PFSK-1 (cell line): ENCODE measurements at regions not wholly inside any gene's neighbourhood (a gene's known extent, or its start where the extent isn't known, plus 50 kb on each side); places are given as distances from the start of the nearest gene placed in this dataset.

ENCODE experiments used
- FOXP2 ChIP-seq: optimal IDR thresholded peaks from 2 replicates; pipeline ENCODE3; 2011; ENCODE audit warnings: borderline replicate concordance, control low read depth, inconsistent platforms; ENCODE audit not compliant: insufficient read depth; ENCODE audit errors: extremely low read length, extremely low read depth
- POLR2AphosphoS5 ChIP-seq: IDR thresholded peaks from 2 replicates; pipeline ENCODE4 v1.6.1; 2012; ENCODE audit warnings: low read depth, mild to moderate bottlenecking, control low read depth, low read length, moderate library complexity
- REST ChIP-seq, 2 experiments: IDR thresholded peaks; 2 replicates each; pipeline versions ENCODE4 v1.6.1 to v1.8.0; 2011 to 2012; ENCODE audit warnings: low read depth in 2 of 2, low read length in 2 of 2, control low read depth in 1 of 2, inconsistent platforms in 1 of 2, mild to moderate bottlenecking in 1 of 2, moderate library complexity in 1 of 2; ENCODE audit not compliant: insufficient read depth in 1 of 2
- SIN3A ChIP-seq: IDR thresholded peaks from 2 replicates; pipeline ENCODE4 v1.6.1; 2012; ENCODE audit warnings: mild to moderate bottlenecking, low read length, moderate library complexity, borderline replicate concordance; ENCODE audit not compliant: insufficient read depth
- TAF1 ChIP-seq: IDR thresholded peaks from 2 replicates; pipeline ENCODE4 v1.6.1; 2012; ENCODE audit warnings: low read length, control low read depth, borderline replicate concordance; ENCODE audit not compliant: insufficient read depth

DNA sequence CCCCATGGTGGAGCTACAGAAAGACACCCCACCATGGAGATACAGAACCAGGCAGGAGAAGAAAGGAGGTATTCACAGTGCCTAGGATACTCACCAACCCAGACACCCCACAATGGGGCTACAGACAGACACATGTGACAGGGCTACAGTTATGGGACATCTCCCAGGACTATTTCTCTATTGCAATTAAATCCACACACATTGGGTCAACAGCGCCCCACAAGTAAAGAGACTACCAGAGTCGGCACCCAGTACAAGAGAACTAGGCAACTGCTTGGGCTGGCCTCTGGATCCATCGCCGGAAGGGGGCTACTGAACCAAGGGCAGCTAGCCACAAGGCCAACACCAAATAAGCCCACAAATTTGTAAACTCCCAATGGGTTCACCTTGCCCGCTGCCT is 310.1 kb upstream of the NCKAP5 start:
- TF ChIP-seq FOXP2 (no peak), REST (IDR thresholded peaks at IDR 0.05; ENCODE audit: insufficient read depth in 1 of 2, low read depth in 2 of 2, low read length in 2 of 2) (no peak), TAF1 (no peak), POLR2AphosphoS5 (no peak), SIN3A (no peak)

DNA sequence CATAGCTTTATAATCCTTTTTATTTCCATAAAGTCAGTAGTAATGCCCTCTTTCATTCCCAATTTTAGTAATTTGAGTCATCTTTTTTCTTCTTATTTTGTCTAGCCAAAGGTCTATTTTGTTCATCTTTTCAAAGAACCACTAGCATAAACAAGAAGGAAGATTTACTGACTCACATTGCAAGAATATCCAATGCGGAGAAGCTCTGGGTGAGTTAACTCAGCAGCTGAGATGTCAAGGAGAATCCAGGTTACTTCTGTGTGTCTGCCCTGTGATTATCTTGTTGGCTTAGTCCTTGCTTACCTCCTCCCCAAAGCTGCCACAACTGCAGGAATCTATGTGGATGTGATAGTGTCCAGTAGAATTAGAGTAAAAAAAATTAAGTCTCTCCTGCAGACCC is 311.4 kb upstream of the NCKAP5 start:
- TF ChIP-seq REST (IDR thresholded peaks at IDR 0.05; ENCODE audit: insufficient read depth in 1 of 2, low read depth in 2 of 2, low read length in 2 of 2) (no peak), POLR2AphosphoS5 (no peak), SIN3A (no peak), TAF1 (no peak), FOXP2 (no peak)

- no peak for TF ChIP-seq POLR2AphosphoS5
- no peak for TF ChIP-seq TAF1
- no peak for TF ChIP-seq FOXP2
- TF ChIP-seq SIN3A: no peak
- TF ChIP-seq REST (IDR thresholded peaks at IDR 0.05; ENCODE audit: insufficient read depth in 1 of 2, low read depth in 2 of 2, low read length in 2 of 2): no peak
These were observed 316.6 kb upstream of the NCKAP5 start for GRCh38 chr2:133884739-133885381.

DNA sequence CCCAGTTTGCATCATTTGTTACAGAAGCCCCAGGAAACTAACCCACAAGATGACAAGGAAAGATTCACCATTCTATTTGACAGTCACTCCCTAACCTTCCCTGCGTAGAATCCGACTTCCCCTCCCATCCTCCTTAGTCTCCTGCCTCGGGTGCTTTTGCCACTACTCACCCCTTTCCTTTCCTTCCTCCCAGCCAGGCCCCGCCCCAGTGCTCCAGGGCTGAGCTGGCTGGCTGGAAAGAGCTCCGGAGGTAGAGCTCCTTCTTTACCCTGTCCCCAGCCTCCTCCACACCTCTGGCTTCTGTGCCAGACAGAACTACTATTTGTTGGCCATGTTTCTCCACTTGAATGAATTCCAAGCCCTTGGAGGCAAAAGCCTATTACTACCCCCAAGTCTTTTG is 317.6 kb upstream of the NCKAP5 start:
- no peak for TF ChIP-seq POLR2AphosphoS5
- no peak for TF ChIP-seq REST (IDR thresholded peaks at IDR 0.05; ENCODE audit: insufficient read depth in 1 of 2, low read depth in 2 of 2, low read length in 2 of 2)
- TF ChIP-seq TAF1: no peak
- no peak for TF ChIP-seq FOXP2
- no peak for TF ChIP-seq SIN3A
